GM12874 (cell line): ENCODE measurements at regions not wholly inside any gene's neighbourhood (a gene's known extent, or its start where the extent isn't known, plus 50 kb on each side); places are given as distances from the start of the nearest gene placed in this dataset.

Experiments
- CTCF ChIP-seq: IDR thresholded peaks from 2 replicates; pipeline ENCODE4 v1.5.1; 2011; ENCODE audit warnings: low read depth, mild to moderate bottlenecking, control low read depth, low read length, moderate library complexity; ENCODE audit not compliant: insufficient read depth

GRCh38 chr13:70856711-70857110 lies 748.5 kb upstream of the KLHL1 start:
- TF ChIP-seq CTCF, result no peak

GRCh38 chr13:70856025-70856424 lies 747.8 kb upstream of the KLHL1 start:
- TF ChIP-seq CTCF, result no peak

- TF ChIP-seq CTCF, result no peak
These were observed 741.0 kb upstream of the KLHL1 start for GRCh38 chr13:70849222-70849621.

- TF ChIP-seq CTCF, result no peak
These were observed 736.3 kb upstream of the KLHL1 start for GRCh38 chr13:70844391-70845108.

- TF ChIP-seq CTCF, result no peak
These were observed 733.9 kb upstream of the KLHL1 start for GRCh38 chr13:70842062-70842644.

- no peak for TF ChIP-seq CTCF
These were observed 733.2 kb upstream of the KLHL1 start for GRCh38 chr13:70841240-70842061.

GRCh38 chr13:70835371-70835770 lies 727.1 kb upstream of the KLHL1 start:
- TF ChIP-seq CTCF, result no peak
